Activated T-cell treated with anti-CD3 and anti-CD28 coated beads for 48 hours (primary cell): ENCODE measurements at regions not wholly inside any gene's neighbourhood (a gene's known extent, or its start where the extent isn't known, plus 50 kb on each side); places are given as distances from the start of the nearest gene placed in this dataset.
"Not testable (repeated sequence)": the region's sequence is repeated elsewhere in the genome, so short reads cannot be mapped to it uniquely, and the experiment has no call there.

Experiments
- DNase-seq: peaks from one replicate; pipeline ENCODE4 v3.0.0-alpha.2; 2020; ENCODE audit warnings: low read depth

DNA sequence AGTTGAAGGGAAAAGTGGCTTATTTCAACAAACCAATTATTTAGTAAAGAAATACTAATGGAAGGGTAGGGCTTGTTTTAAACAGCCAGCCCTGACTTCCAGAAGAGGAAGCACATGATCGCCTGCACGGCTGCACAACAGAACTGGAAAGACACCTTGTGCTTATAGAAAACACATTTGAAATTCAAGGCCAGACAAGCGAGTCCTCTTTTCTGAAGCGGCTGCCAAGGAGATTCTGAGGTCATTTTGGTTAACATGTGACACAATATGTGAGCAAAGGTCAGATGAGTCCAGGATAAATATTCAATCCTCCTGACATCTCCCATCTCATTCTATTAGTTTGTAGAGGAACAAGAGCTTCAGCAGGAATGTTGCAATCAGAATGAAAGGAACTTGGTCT, 461.4 kb upstream of the ST8SIA4 start:
- DNase-seq, result no peak

- no peak for DNase-seq
These were observed 459.0 kb upstream of the ST8SIA4 start for GRCh38 chr5:101362067-101362466.

DNA sequence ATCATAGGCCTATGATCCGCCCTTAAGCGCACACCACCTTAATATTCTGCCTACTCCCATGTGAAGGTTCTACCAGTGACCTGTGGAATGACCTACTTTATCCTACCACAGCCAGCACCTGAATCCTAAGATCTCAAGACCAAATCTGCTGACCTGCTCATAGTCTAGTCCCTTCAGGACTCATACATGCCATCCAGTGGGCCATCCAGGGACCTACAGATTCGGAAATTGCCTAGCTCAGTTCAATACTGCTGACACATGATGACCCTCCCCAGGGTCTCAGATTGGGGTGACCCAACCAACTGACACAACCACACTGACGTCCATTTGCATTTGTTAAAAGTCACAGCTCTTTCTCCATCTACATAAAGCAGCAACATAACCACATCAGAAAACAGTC, 443.8 kb upstream of the ST8SIA4 start:
- no peak for DNase-seq

DNA sequence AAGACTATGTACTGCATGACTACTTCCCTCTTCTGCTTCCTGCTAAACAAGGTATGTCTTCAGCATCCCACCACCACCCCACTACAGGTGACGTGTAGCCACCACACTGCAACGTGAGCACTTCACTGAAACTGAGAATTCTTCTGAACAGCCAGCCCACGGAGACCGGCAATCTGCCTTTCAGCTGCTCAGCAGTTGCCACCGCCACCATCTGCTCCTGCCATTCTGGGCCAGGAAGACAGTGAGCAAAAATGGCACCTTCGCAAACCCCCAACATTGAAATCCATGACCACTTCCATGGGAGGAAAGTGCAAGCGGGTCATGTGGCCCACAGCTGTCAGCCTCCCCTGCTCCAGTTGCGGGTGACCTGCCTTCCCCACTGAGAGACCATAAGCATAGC, 443.4 kb upstream of the ST8SIA4 start:
- DNase-seq, result no peak

- DNase-seq, result no peak
These were observed 435.1 kb upstream of the ST8SIA4 start for GRCh38 chr5:101338226-101338625.

DNA sequence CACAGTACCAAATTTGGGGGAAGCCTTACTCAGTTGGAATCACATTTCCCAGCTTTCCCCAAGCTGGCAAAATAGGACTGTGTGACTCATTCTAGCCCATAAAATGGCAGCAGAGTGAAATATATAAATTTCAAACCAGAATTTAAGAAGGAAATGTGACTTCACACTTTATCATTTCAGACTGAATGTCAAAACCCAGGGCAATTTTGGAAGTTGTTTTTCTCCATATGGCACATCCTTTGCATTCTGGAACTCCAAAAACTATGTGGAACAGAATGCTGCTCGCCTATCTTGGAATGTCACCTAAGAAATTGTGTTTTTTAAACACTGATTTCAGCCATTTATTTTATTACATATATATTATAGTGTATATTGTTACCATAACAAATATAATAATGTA, 424.7 kb upstream of the ST8SIA4 start:
- no peak for DNase-seq

DNA sequence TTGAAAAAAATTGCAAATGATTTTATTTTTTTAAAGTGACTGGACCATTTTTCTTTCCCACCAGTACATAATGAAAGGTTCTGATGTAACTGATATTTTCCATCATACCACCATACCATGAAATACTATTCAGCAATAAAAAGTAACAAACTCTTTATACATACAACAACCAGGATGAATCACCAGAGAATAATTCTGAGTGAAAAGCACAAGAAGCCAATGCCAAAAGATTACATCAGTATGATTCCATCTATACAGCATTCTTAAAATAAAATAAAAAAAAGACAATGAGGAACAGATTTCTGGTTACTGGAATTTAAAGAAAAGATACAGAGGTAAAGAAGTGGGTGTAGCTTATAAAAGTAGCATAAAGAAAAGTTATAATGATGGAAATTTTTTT, 423.7 kb upstream of the ST8SIA4 start:
- DNase-seq, result no peak

DNA sequence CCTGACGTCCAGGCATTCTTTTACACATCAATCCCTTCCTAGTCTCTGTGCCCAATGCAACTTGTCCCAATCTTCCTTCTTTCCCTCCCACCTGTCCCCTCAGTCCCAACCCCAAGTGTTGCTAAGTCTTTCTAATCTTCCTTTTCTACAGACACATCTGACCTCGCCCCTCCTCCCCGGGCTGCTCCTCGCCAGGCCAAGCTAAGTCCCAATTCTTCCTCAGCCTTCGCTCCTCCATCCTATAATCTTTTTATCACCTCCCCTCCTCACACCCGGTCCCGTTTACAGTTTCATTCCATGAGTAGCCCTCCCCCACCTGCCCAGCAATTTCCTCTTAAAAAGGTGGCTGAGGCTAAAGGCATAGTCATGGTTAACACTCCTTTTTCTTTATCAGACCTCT, 413.3 kb upstream of the ST8SIA4 start:
- DNase-seq, result not testable (repeated sequence)

DNA sequence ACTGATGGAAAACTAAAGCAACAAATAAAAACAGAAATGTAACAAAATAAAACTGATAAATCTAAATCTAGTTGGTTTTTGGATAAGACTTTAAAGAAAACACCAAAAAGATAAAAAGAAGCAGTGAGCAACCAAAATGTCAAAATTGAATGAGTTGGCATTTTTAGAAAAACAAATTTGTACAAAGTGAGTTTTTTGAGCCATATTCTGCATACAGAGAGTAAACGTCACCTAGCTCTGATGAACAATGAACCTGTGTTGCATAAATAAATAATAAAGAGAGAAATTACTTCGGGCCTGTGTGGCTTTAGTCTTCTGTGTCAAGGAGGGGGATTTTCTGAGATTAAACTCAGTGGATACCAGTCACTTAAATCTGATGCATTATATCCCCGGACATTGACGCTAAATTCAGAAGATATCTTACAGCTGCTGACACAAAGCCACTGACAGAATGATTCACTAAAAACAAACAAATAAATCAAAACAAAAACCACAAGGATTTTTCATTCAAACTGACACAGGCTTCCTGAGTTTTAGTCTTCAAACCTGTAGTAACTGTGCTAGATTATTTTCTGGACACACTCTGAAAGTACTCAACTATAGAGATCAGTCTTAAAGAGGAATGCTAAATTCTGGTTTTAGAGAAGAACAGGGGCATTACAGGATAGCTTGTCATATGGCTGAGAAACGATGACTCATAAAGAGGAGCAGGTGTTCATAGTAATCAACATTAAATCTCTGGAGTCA, 403.5 kb upstream of the ST8SIA4 start:
- DNase-seq, result no peak

DNA sequence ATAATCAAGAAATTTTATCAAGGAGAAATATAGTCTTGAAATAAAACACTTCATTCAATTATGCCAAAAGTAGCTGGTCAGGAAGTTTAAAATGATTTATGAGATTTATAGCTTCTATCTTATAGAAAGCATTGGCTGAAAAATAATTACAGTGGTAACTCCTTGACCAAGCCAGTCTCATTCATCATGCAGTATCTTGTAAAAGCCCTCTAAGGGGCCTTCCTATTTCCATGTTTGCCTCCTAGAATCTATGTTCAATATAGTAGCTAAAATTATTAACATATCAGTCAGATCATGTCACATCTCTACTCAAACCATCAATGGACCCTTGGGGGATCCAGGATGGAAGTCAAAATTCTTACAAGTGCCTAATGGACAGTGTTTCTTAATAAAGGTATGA, 393.4 kb upstream of the ST8SIA4 start:
- DNase-seq, result no peak

GRCh38 chr5:101292199-101292598, 389.1 kb upstream of the ST8SIA4 start:
- DNase-seq, result no peak

GRCh38 chr5:101290761-101291160, 387.7 kb upstream of the ST8SIA4 start:
- DNase-seq, result not testable (repeated sequence)

- DNase-seq, result no peak
These were observed 385.6 kb upstream of the ST8SIA4 start for GRCh38 chr5:101288633-101289032.

GRCh38 chr5:101284736-101285375, 381.8 kb upstream of the ST8SIA4 start:
- no peak for DNase-seq

DNA sequence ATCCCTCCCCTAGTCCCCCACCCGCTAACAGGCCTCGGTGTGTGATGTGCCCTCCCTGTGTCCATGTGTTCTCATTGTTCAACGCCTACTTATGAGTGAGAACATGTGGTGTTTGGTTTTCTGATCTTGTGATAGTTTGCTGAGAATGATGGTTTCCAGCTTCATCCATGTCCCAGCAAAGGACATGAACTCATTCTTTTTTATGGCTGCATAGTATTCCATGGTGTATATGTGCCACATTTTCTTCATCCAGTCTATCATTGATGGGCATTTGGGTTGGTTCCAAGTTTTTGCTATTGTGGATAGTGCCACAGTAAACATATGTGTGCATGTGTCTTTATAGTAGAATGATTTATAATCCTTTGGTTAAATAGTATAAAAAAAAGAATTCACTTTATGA, 380.9 kb upstream of the ST8SIA4 start:
- not testable (repeated sequence) for DNase-seq

GRCh38 chr5:101278917-101279316, 375.8 kb upstream of the ST8SIA4 start:
- DNase-seq, result no peak

- DNase-seq, result no peak
These were observed 375.1 kb upstream of the ST8SIA4 start for GRCh38 chr5:101278011-101278687.

DNA sequence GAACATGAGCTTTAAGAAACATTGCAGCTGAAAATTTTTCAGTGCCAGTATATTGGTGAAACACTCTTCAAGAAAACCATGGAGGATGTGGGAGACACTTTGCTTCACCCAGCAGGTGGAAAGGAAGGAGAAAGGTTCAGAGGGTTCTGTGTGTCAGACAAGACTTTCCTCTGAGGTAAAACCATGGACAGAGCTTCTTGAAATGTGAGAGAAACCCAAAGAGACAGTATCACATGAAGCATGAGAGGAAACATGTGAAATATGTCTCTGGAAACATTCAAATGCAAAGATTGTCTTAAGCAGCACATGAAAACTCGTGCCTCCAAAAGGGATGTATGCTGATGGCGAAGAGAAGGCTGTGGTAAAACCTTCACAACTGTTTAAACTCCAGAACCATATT, 368.9 kb upstream of the ST8SIA4 start:
- no peak for DNase-seq

GRCh38 chr5:101271416-101271815, 368.3 kb upstream of the ST8SIA4 start:
- DNase-seq, result no peak

DNA sequence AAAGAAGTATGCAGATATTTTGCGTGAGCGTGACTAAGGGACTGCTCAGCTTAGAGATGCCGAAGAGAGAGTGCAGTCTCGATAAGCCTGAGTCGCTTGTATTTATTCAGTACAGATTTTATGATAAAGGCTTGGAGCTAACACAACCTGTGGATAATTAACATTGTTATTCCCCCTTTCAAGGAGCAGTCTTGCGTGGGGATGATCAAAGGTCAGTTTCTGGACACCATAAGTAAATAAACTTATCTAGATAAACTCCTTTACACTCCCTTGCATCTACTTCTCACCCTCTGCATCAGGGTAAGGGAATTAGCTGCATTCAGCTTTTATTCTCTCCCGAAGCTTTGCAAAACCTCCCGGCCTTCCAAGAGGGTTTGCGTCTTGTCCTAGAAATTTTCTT, 357.8 kb upstream of the ST8SIA4 start:
- no peak for DNase-seq

GRCh38 chr5:101253096-101253495, 350.0 kb upstream of the ST8SIA4 start:
- no peak for DNase-seq

- no peak for DNase-seq
These were observed 341.5 kb upstream of the ST8SIA4 start for GRCh38 chr5:101244621-101245020.

DNA sequence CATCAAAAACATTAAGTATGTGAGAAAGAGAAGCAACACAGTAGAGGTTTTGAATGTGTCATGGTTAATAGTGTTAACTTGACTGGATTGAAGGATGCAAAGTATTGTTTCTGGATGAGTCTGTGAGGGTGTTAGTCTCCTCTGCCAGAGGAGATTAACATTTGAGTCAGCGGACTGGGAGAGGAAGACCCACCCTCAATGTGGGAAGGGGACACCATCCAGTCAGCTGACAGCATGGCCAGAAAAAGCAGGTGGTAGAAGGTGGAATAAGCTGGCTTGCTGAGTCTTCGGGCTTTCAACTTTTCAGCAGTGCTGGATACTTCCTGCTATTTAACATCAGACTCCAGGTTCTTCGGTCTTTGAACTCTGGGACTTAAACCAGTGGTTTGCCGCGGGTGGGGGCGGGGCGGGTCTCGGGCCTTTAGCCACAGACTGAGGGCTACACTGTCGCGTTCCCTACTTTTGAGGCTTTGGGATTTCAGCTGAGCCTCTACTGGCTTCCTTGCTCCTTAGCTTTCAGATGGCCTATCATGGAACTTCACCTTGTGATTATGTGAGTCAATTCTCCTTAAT, 309.9 kb upstream of the ST8SIA4 start:
- no peak for DNase-seq
